ENCODE measurements at regions not wholly inside any gene's neighbourhood (a gene's known extent, or its start where the extent isn't known, plus 50 kb on each side); places are given as distances from the start of the nearest gene placed in this dataset.

- no peak for DNase-seq (ENCODE audit: low spot score)
- in situ Hi-C loops (cut with MboI; ENCODE audit: low sequenced_read_pairs, unreplicated experiment): no loop called here
- TF ChIP-seq CTCF (IDR thresholded peaks at IDR 0.05; ENCODE audit: borderline replicate concordance, control extremely low read depth, extremely low read depth, insufficient read depth, missing control alignments): no peak
Observed at GRCh38 chr3:34180532-34180931, 382.1 kb downstream of the PDCD6IP start.

- TF ChIP-seq CTCF (IDR thresholded peaks at IDR 0.05; ENCODE audit: borderline replicate concordance, control extremely low read depth, extremely low read depth, insufficient read depth, missing control alignments): no peak
- in situ Hi-C loops (cut with MboI; ENCODE audit: low sequenced_read_pairs, unreplicated experiment): no loop called here
- no peak for DNase-seq (ENCODE audit: low spot score)
Observed at GRCh38 chr3:34183114-34183513, 384.7 kb downstream of the PDCD6IP start.

- no peak for DNase-seq (ENCODE audit: low spot score)
- in situ Hi-C loops (cut with MboI; ENCODE audit: low sequenced_read_pairs, unreplicated experiment): no loop called here
- TF ChIP-seq CTCF (IDR thresholded peaks at IDR 0.05; ENCODE audit: borderline replicate concordance, control extremely low read depth, extremely low read depth, insufficient read depth, missing control alignments): no peak
Observed at GRCh38 chr3:34183611-34184340, 385.3 kb downstream of the PDCD6IP start.

GRCh38 chr3:34185301-34185700 is 386.9 kb downstream of the PDCD6IP start:
- TF ChIP-seq CTCF (IDR thresholded peaks at IDR 0.05; ENCODE audit: borderline replicate concordance, control extremely low read depth, extremely low read depth, insufficient read depth, missing control alignments): no peak
- no peak for DNase-seq (ENCODE audit: low spot score)
- in situ Hi-C loops (cut with MboI; ENCODE audit: low sequenced_read_pairs, unreplicated experiment): no loop called here

GRCh38 chr3:34189133-34189532 is 390.7 kb downstream of the PDCD6IP start:
- in situ Hi-C loops (cut with MboI; ENCODE audit: low sequenced_read_pairs, unreplicated experiment): no loop called here
- DNase-seq (ENCODE audit: low spot score): no peak
- no peak for TF ChIP-seq CTCF (IDR thresholded peaks at IDR 0.05; ENCODE audit: borderline replicate concordance, control extremely low read depth, extremely low read depth, insufficient read depth, missing control alignments)

- in situ Hi-C loops (cut with MboI; ENCODE audit: low sequenced_read_pairs, unreplicated experiment): no loop called here
- TF ChIP-seq CTCF (IDR thresholded peaks at IDR 0.05; ENCODE audit: borderline replicate concordance, control extremely low read depth, extremely low read depth, insufficient read depth, missing control alignments): no peak
- no peak for DNase-seq (ENCODE audit: low spot score)
Observed at GRCh38 chr3:34196914-34197313, 398.5 kb downstream of the PDCD6IP start.
